Epithelial cell of proximal tubule (primary cell): ENCODE measurements at regions not wholly inside any gene's neighbourhood (a gene's known extent, or its start where the extent isn't known, plus 50 kb on each side); places are given as distances from the start of the nearest gene placed in this dataset.

ENCODE experiments used
- DNase-seq: peaks from one replicate; pipeline ENCODE4 v3.0.0-alpha.2; 2011; ENCODE audit warnings: low read depth
- H3K4me3 ChIP-seq: 2 replicates; pipeline ENCODE4 v1.5.1; 2011; ENCODE audit warnings: low read depth, mild to moderate bottlenecking, low read length
- TF ChIP-seq, protein P1 (sequence below): conservative IDR thresholded peaks from 2 replicates; pipeline ENCODE4 v1.5.1; 2012; ENCODE audit warnings: low read depth, mild to moderate bottlenecking, low read length

DNA sequence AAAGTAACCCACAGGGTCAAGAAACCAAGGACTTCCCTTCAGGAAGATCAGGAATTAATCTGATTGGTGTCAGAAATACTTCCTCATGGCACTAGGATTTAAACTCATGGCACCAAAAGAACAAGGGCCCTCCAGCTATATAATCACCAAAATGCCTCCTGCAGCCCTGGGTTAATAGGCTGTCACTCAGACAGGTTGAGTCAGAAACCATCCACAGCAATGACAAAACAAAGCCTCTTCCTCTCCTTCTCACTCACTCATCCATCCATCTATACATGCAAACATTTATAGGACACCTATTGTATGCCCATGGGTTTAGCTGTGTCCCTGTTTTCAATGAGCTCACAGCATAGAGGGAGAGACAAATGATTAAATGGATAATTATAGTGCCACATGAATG is 62.5 kb upstream of the SPOCK1 start:
- TF ChIP-seq, protein P1, sequence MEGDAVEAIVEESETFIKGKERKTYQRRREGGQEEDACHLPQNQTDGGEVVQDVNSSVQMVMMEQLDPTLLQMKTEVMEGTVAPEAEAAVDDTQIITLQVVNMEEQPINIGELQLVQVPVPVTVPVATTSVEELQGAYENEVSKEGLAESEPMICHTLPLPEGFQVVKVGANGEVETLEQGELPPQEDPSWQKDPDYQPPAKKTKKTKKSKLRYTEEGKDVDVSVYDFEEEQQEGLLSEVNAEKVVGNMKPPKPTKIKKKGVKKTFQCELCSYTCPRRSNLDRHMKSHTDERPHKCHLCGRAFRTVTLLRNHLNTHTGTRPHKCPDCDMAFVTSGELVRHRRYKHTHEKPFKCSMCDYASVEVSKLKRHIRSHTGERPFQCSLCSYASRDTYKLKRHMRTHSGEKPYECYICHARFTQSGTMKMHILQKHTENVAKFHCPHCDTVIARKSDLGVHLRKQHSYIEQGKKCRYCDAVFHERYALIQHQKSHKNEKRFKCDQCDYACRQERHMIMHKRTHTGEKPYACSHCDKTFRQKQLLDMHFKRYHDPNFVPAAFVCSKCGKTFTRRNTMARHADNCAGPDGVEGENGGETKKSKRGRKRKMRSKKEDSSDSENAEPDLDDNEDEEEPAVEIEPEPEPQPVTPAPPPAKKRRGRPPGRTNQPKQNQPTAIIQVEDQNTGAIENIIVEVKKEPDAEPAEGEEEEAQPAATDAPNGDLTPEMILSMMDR = no peak

DNA sequence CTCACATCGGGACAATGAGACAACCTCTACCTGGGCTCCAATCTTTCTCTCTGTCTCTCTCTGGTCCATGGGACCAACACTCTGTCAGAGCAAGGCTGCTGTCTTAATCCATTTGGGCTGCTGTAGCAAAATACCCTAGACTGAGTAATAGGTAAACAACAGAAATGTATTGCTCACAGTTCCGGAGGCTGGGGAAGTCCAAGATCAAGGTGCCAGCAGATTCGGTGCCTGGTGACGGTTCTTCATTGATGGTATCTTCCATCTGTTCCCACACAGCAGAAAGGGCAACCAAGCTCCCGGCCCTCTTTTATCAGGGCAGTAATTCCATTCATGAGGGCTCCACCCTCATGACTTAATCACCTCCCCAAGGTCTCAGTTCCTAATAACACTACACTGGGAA is 61.3 kb upstream of the SPOCK1 start:
- TF ChIP-seq, protein P1 = no peak
- no peak for DNase-seq
- H3K4me3 ChIP-seq = no peak overlapping the region

More for the DNA sequence above, 62.5 kb upstream of the SPOCK1 start:
- no peak overlapping the region for H3K4me3 ChIP-seq
- no peak for DNase-seq
